ENCODE measurements at regions not wholly inside any gene's neighbourhood (a gene's known extent, or its start where the extent isn't known, plus 50 kb on each side); places are given as distances from the start of the nearest gene placed in this dataset.

GRCh38 chr14:49438256-49438770 lies 147.9 kb downstream of the RPS29 start:
- Histone ChIP-seq H3K9me3 (ENCODE audit: control insufficient read depth, insufficient read depth, low read length) (no peaks in the 10 kb centered on the region), H3K36me3 (ENCODE audit: control insufficient read depth, insufficient read depth, low read length) (no peaks in the 10 kb centered on the region), H3K27me3 (ENCODE audit: control insufficient read depth, insufficient read depth, low read length) (no peaks in the 10 kb centered on the region), H3K27ac (ENCODE audit: low read length) (no peak overlapping the region), H3K4me3 (ENCODE audit: low read length) (no peak overlapping the region), H3K4me1 (ENCODE audit: control insufficient read depth, insufficient read depth, low read length) (no peaks in the 10 kb centered on the region)
- no peak for DNase-seq (ENCODE audit: low read depth, low spot score)
- WGBS (ENCODE audit: insufficient coverage, insufficient read length): no CpG with 5 or more reads among the region's 4 CpGs

GRCh38 chr14:49428076-49428475 lies 158.1 kb downstream of the RPS29 start:
- H3K36me3 ChIP-seq (ENCODE audit: control insufficient read depth, insufficient read depth, low read length): no peaks in the 10 kb centered on the region
- no peaks in the 10 kb centered on the region; the same call in 1 of the 2 replicates for H3K4me1 ChIP-seq (ENCODE audit: control insufficient read depth, insufficient read depth, low read length)
- H3K27me3 ChIP-seq (ENCODE audit: control insufficient read depth, insufficient read depth, low read length): no peaks in the 10 kb centered on the region
- no peaks in the 10 kb centered on the region for H3K9me3 ChIP-seq (ENCODE audit: control insufficient read depth, insufficient read depth, low read length)
- no peak for DNase-seq (ENCODE audit: low read depth, low spot score)
- no peak overlapping the region for H3K4me3 ChIP-seq (ENCODE audit: low read length)
- no CpG with 5 or more reads among the region's 2 CpGs for WGBS (ENCODE audit: insufficient coverage, insufficient read length)
- no peak overlapping the region for H3K27ac ChIP-seq (ENCODE audit: low read length)

GRCh38 chr14:49427117-49427516 lies 159.1 kb downstream of the RPS29 start:
- DNase-seq (ENCODE audit: low read depth, low spot score): no peak
- Histone ChIP-seq H3K4me3 (ENCODE audit: low read length) (no peak overlapping the region), H3K27me3 (ENCODE audit: control insufficient read depth, insufficient read depth, low read length) (no peaks in the 10 kb centered on the region), H3K4me1 (ENCODE audit: control insufficient read depth, insufficient read depth, low read length) (no peaks in the 10 kb centered on the region; the same call in 1 of the 2 replicates), H3K9me3 (ENCODE audit: control insufficient read depth, insufficient read depth, low read length) (no peaks in the 10 kb centered on the region), H3K36me3 (ENCODE audit: control insufficient read depth, insufficient read depth, low read length) (no peaks in the 10 kb centered on the region), H3K27ac (ENCODE audit: low read length) (no peak overlapping the region)
- no CpG with 5 or more reads among the region's 8 CpGs for WGBS (ENCODE audit: insufficient coverage, insufficient read length)

GRCh38 chr14:49425921-49426320 lies 160.3 kb downstream of the RPS29 start:
- Histone ChIP-seq H3K4me3 (ENCODE audit: low read length) (no peak overlapping the region), H3K4me1 (ENCODE audit: control insufficient read depth, insufficient read depth, low read length) (no peaks in the 10 kb centered on the region), H3K27me3 (ENCODE audit: control insufficient read depth, insufficient read depth, low read length) (no peaks in the 10 kb centered on the region), H3K9me3 (ENCODE audit: control insufficient read depth, insufficient read depth, low read length) (no peaks in the 10 kb centered on the region), H3K27ac (ENCODE audit: low read length) (no peak overlapping the region), H3K36me3 (ENCODE audit: control insufficient read depth, insufficient read depth, low read length) (no peaks in the 10 kb centered on the region)
- no CpG with 5 or more reads among the region's 1 CpG for WGBS (ENCODE audit: insufficient coverage, insufficient read length)
- no peak for DNase-seq (ENCODE audit: low read depth, low spot score)

- Histone ChIP-seq H3K4me1 (ENCODE audit: control insufficient read depth, insufficient read depth, low read length) (no peaks in the 10 kb centered on the region), H3K27ac (ENCODE audit: low read length) (no peak overlapping the region), H3K9me3 (ENCODE audit: control insufficient read depth, insufficient read depth, low read length) (no peaks in the 10 kb centered on the region), H3K4me3 (ENCODE audit: low read length) (no peak overlapping the region), H3K36me3 (ENCODE audit: control insufficient read depth, insufficient read depth, low read length) (no peaks in the 10 kb centered on the region), H3K27me3 (ENCODE audit: control insufficient read depth, insufficient read depth, low read length) (no peaks in the 10 kb centered on the region)
- WGBS (ENCODE audit: insufficient coverage, insufficient read length): no CpG with 5 or more reads among the region's 4 CpGs
- DNase-seq (ENCODE audit: low read depth, low spot score): no peak
These were observed 161.5 kb downstream of the RPS29 start for GRCh38 chr14:49424436-49425331.

GRCh38 chr14:49420201-49420600 lies 166.0 kb downstream of the RPS29 start:
- WGBS (ENCODE audit: insufficient coverage, insufficient read length): no CpG with 5 or more reads among the region's 3 CpGs

GRCh38 chr14:49418789-49419188 lies 167.4 kb downstream of the RPS29 start:
- H3K27me3 ChIP-seq (ENCODE audit: control insufficient read depth, insufficient read depth, low read length): no peaks in the 10 kb centered on the region
- H3K9me3 ChIP-seq (ENCODE audit: control insufficient read depth, insufficient read depth, low read length): no peaks in the 10 kb centered on the region
- no peak overlapping the region for H3K4me3 ChIP-seq (ENCODE audit: low read length)
- peaks cover 3% of the 10 kb centered on the region; the same call in 1 of the 2 replicates for H3K4me1 ChIP-seq (ENCODE audit: control insufficient read depth, insufficient read depth, low read length)
- WGBS (ENCODE audit: insufficient coverage, insufficient read length): no CpG with 5 or more reads among the region's 4 CpGs
- no peak overlapping the region for H3K27ac ChIP-seq (ENCODE audit: low read length)
- no peak for DNase-seq (ENCODE audit: low read depth, low spot score)
- H3K36me3 ChIP-seq (ENCODE audit: control insufficient read depth, insufficient read depth, low read length): no peaks in the 10 kb centered on the region

More at GRCh38 chr14:49420201-49420600, 166.0 kb downstream of the RPS29 start:
- no peak overlapping the region for H3K27ac ChIP-seq (ENCODE audit: low read length)
- DNase-seq (ENCODE audit: low read depth, low spot score): no peak
- no peaks in the 10 kb centered on the region for H3K9me3 ChIP-seq (ENCODE audit: control insufficient read depth, insufficient read depth, low read length)
- peaks cover 3% of the 10 kb centered on the region; the same call in 1 of the 2 replicates for H3K4me1 ChIP-seq (ENCODE audit: control insufficient read depth, insufficient read depth, low read length)
- no peaks in the 10 kb centered on the region for H3K27me3 ChIP-seq (ENCODE audit: control insufficient read depth, insufficient read depth, low read length)
- H3K36me3 ChIP-seq (ENCODE audit: control insufficient read depth, insufficient read depth, low read length): no peaks in the 10 kb centered on the region
- no peak overlapping the region for H3K4me3 ChIP-seq (ENCODE audit: low read length)

GRCh38 chr14:49417790-49418189 lies 168.4 kb downstream of the RPS29 start:
- DNase-seq (ENCODE audit: low read depth, low spot score): no peak
- H3K9me3 ChIP-seq (ENCODE audit: control insufficient read depth, insufficient read depth, low read length): no peaks in the 10 kb centered on the region
- H3K27ac ChIP-seq (ENCODE audit: low read length): no peak overlapping the region
- H3K4me3 ChIP-seq (ENCODE audit: low read length): no peak overlapping the region
- no peaks in the 10 kb centered on the region for H3K36me3 ChIP-seq (ENCODE audit: control insufficient read depth, insufficient read depth, low read length)
- no peaks in the 10 kb centered on the region for H3K27me3 ChIP-seq (ENCODE audit: control insufficient read depth, insufficient read depth, low read length)
- H3K4me1 ChIP-seq (ENCODE audit: control insufficient read depth, insufficient read depth, low read length): peaks cover 3% of the 10 kb centered on the region; the same call in 1 of the 2 replicates

GRCh38 chr14:49408187-49408933 lies 177.8 kb downstream of the RPS29 start:
- no peaks in the 10 kb centered on the region for H3K27me3 ChIP-seq (ENCODE audit: control insufficient read depth, insufficient read depth, low read length)
- no peak overlapping the region for H3K27ac ChIP-seq (ENCODE audit: low read length)
- no peak overlapping the region for H3K4me3 ChIP-seq (ENCODE audit: low read length)
- no peaks in the 10 kb centered on the region for H3K36me3 ChIP-seq (ENCODE audit: control insufficient read depth, insufficient read depth, low read length)
- no peaks in the 10 kb centered on the region for H3K4me1 ChIP-seq (ENCODE audit: control insufficient read depth, insufficient read depth, low read length)
- no CpG with 5 or more reads among the region's 1 CpG for WGBS (ENCODE audit: insufficient coverage, insufficient read length)
- no peak for DNase-seq (ENCODE audit: low read depth, low spot score)
- no peaks in the 10 kb centered on the region for H3K9me3 ChIP-seq (ENCODE audit: control insufficient read depth, insufficient read depth, low read length)

GRCh38 chr14:49405291-49405690 lies 180.9 kb downstream of the RPS29 start:
- no peaks in the 10 kb centered on the region for H3K4me1 ChIP-seq (ENCODE audit: control insufficient read depth, insufficient read depth, low read length)
- no CpG with 5 or more reads among the region's 3 CpGs for WGBS (ENCODE audit: insufficient coverage, insufficient read length)
- DNase-seq (ENCODE audit: low read depth, low spot score): no peak

More at GRCh38 chr14:49405291-49405690, 180.9 kb downstream of the RPS29 start:
- Histone ChIP-seq H3K27me3 (ENCODE audit: control insufficient read depth, insufficient read depth, low read length) (no peaks in the 10 kb centered on the region), H3K9me3 (ENCODE audit: control insufficient read depth, insufficient read depth, low read length) (no peaks in the 10 kb centered on the region), H3K4me3 (ENCODE audit: low read length) (no peak overlapping the region), H3K27ac (ENCODE audit: low read length) (no peak overlapping the region), H3K36me3 (ENCODE audit: control insufficient read depth, insufficient read depth, low read length) (no peaks in the 10 kb centered on the region)

Measured in iPS DF 6.9 (cell line).